GM19328 (cell line): ENCODE measurements at regions not wholly inside any gene's neighbourhood (a gene's known extent, or its start where the extent isn't known, plus 50 kb on each side); places are given as distances from the start of the nearest gene placed in this dataset.

ENCODE experiments used
- ATAC-seq: cut with Tn5 transposase; IDR thresholded peaks from one replicate; pipeline ENCODE4 v1.9.1; 2021; ENCODE audit warnings: mild to moderate bottlenecking, moderate library complexity; ENCODE audit not compliant: unreplicated experiment

DNA sequence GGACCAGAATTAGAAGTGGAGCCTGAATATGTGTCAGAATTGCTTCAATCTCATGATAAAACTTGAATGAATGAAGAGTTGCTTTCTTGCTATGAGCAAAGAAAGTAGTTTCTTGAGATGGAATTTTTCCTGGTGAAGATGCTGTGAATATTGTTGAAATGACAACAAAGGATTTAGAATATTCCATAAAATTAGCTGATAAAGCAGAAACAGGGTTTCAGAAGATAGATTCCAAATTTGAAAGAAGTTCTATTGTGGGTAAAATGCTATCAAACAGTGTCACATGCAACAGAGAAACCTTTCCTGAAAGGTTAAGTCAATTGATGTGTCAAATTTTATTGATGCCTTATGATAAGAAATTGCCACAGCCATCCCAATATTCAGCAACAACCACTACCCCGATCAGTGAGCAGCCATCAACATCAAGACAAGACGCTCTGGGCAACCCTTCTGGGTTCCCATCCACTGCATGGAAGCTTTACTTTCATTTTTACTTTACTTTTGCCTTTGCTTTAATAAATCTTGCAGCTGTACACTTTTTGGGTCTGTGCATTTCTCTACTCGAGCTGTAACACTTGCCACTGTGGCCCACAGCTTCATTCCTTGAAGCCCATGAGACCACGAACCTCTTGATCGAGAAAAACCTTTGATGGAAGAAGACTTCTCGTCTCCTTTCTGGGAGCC, 104.0 kb upstream of the SSTR1 start:
- ATAC-seq: no peak

DNA sequence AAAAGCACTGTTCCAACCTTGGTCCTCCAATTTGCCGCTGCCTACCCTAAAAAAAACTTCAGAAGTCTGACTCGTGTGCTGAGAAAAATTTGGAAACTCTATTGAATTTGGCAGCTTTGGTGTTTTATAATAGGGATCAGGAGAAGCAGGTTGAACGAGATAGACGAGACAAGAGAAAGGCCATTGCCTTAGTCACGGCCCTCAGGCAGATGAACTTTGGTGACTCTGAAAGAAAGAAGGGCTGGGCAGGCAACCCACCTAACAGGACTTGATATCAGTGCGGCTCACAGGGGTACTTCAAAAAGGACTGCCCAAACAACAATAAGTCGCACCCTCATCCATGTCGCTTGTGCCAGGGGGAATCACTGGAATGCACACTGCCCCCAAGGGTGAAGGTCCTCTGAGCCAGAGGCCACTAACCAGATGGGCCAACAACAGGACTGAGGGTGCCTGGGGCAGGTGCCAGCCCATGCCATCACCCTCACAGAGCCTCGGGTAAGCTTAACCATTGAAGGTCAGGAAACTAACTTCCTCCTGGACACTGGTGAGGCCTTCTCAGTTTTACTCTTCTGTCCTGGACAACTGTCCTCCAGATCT, 102.5 kb upstream of the SSTR1 start:
- no peak for ATAC-seq

DNA sequence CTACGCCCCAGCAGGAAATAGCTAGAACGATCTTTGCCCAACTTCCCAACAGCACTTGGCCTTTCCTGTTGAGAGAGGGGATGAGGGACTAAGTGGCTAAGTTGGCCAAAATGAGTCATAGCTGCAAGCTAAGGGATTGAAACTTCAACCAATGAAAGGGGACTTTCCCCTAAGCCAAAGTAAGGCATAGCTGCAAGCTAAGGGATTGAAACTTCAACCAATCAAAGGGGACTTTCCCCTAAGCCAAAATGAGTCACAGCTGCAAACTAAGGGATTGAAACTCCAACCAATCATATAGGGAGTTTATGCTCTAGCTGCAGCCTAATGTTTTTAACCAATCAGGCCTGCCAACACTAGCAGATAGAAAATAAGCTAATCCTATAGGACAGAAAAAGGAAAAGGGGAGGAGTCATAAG, 100.5 kb upstream of the SSTR1 start:
- no peak for ATAC-seq

GRCh38 chr14:38108681-38109080, 99.0 kb upstream of the SSTR1 start:
- ATAC-seq: no peak

DNA sequence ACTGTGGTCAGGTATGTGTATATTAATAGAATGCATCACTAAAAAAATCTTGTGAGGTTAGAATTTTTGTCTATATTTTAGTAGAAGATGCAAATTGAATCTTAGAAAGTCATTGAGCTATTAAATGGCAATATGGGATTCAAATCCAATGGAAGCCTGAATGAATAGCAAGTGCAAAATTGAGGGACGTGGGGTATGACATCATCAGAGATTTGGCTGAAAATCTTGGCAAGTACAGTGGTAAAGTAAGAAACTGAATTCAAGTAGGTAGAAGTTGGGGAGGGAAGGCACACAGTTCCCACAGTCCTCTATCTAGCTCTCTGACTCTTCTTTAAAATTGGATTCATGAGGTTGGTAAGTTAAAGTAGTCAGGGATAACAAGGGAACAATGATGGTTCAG, 97.4 kb upstream of the SSTR1 start:
- ATAC-seq: no peak

- ATAC-seq: no peak
These were observed 96.7 kb upstream of the SSTR1 start for GRCh38 chr14:38111046-38111445.

DNA sequence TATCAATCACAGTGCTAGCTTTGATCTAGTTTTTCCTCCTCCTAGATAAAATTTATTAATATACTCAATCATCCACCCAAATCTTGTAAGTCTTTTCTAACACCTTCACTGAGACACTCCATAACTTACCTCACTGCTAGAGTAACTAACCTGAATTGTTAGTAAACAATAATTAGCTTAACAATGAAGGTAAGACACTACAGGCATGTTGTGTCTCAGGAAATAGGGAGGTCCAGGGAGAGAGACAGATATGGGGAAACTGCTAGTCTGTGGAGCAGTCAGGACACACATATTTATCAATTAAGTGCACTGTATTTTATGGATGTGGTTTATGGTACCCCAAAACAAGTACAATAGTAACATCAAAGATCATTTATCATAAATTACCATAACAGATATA, 94.2 kb upstream of the SSTR1 start:
- ATAC-seq: no peak

DNA sequence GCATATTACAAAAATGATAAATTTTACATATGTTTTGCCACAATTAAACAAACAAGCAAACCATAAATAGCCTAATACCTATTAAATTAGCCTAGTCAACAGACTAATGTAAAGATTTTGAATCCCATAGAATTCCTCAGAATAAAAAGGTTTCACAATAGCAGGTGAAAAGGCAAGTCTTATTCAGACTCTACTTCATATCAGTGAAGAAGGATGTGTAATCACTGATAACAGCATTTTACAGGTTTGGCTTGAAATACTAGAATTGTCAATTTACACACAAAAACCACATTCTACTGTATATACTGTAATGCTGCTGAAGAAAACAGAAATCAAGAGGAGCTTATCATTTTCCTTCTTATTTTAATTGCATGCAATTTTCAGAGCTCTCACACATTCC, 90.8 kb upstream of the SSTR1 start:
- ATAC-seq: no peak

GRCh38 chr14:38120109-38120508, 87.6 kb upstream of the SSTR1 start:
- ATAC-seq: no peak

GRCh38 chr14:38121320-38122020, 86.2 kb upstream of the SSTR1 start:
- no peak for ATAC-seq

- no peak for ATAC-seq
These were observed 85.5 kb upstream of the SSTR1 start for GRCh38 chr14:38122241-38122640.

GRCh38 chr14:38124506-38124905, 83.2 kb upstream of the SSTR1 start:
- no peak for ATAC-seq

- ATAC-seq: no peak
These were observed 82.1 kb upstream of the SSTR1 start for GRCh38 chr14:38125481-38126037.

- ATAC-seq: no peak
These were observed 80.3 kb upstream of the SSTR1 start for GRCh38 chr14:38127356-38127755.

GRCh38 chr14:38127784-38128183, 79.9 kb upstream of the SSTR1 start:
- ATAC-seq: no peak

DNA sequence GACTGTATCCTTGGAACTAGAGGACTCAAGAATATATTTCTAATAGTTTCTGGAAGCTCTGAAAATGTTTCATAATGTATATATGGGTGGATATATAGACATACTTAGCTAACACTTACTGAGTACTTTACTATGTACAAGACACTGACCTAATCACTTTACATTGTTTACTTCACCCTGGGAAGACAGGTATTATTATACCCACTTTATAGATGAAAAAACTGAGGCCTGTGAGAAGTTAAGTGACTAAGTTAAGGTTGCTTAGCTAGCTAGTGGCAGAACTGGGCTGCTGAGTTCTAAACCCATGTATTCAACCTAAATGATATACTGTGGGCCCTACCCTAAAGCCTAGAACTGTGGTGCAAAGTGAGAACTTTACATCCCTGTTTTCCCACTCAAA, 79.1 kb upstream of the SSTR1 start:
- ATAC-seq: no peak

DNA sequence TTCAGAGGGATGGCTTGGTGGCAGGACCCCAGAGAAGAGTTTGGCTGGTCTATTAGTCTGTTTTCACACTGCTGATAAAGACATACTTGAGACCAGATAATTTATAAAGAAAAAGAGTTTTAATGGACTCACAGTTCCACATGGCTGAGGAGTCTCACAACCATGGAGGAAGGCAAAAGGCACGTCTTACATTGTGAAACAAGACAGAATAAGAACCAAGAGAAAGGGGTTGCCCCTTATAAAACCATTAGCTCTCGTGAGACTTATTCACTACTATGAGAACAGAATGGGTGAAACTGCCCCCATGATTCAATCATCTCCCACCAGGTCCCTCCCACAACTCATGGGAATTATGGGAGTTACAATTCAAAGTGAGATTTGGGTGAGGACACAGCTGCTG, 78.5 kb upstream of the SSTR1 start:
- ATAC-seq: no peak

- no peak for ATAC-seq
These were observed 78.0 kb upstream of the SSTR1 start for GRCh38 chr14:38129705-38130104.

DNA sequence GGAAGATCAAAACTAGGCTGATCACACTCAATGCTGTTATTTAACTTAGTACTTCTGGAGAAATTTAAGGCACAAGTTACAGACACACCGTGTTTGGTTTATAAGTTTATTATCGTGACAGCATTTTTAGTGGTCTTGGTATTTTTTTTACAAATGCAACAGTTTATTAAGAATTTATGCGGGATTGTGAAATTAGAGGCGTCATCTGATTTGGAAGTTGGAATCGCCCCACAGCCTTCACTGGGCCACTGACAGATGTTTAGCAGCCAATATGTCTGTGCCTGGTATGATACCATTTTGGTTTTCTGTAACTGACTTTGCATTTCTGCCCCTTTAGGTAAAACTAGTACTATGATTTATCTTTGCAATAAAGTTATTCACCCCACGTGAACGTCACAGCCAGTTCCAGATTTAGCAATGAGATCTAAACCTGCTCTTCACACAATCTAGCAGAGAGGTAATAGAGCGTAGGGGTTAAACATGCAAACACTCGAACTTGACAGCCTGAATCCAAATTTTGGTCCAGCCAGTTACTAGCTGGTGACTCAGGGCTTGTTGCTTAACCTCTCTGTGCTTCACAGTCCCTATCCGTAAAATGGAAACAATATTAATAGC, 73.2 kb upstream of the SSTR1 start:
- no peak for ATAC-seq

- ATAC-seq: no peak
These were observed 72.4 kb upstream of the SSTR1 start for GRCh38 chr14:38135106-38135867.

GRCh38 chr14:38137005-38137404, 70.7 kb upstream of the SSTR1 start:
- no peak for ATAC-seq
